PC-3 (cell line): ENCODE measurements at regions not wholly inside any gene's neighbourhood (a gene's known extent, or its start where the extent isn't known, plus 50 kb on each side); places are given as distances from the start of the nearest gene placed in this dataset.

Experiments
- ATAC-seq: fragments of 200-7000 bp; cut with Tn5 transposase; 2 replicates; pipeline ENCODE4 v1.9.1; 2020; ENCODE audit warnings: mild to moderate bottlenecking, moderate library complexity
- BruUV-seq: library from RNA; stranded (reverse); fragments of 400-500 nt; replicated peaks from 2 replicates; lab custom pipeline; 2021; lab: Mats Ljungman, UMichigan
- CTCF ChIA-PET: fragments of 300-600 bp; sonication (Branson Sonifier 250); formaldehyde crosslinking; loops from one replicate; lab custom pipeline; 2022; ENCODE audit warnings: antibody characterized with exemption; lab: Charles Lee
- POLR2A ChIA-PET: fragments of 300-600 bp; sonication (Branson Sonifier 250); formaldehyde crosslinking; loops from one replicate; lab custom pipeline; 2022; ENCODE audit warnings: antibody characterized with exemption; ENCODE audit not compliant: unreplicated experiment; lab: Charles Lee
- DNase-seq: peaks from one replicate; pipeline ENCODE4 v3.0.0-alpha.2; 2015
- H2AFZ ChIP-seq: fragments of 300-600 bp; sonication (generic); 2 replicates; pipeline ENCODE4 v1.6.0; 2016; ENCODE audit warnings: antibody characterized with exemption, low read length
- H3F3A ChIP-seq: fragments of 300-600 bp; sonication (generic); one replicate; pipeline ENCODE4 v1.6.0; 2017; ENCODE audit warnings: antibody characterized with exemption, low read length, control low read depth, mild to moderate bottlenecking; ENCODE audit not compliant: unreplicated experiment
- H3K27ac ChIP-seq: fragments of 300-600 bp; sonication (generic); 2 replicates; pipeline ENCODE4 v1.5.1; 2016; ENCODE audit warnings: mild to moderate bottlenecking, low read length
- H3K27me3 ChIP-seq: fragments of 300-600 bp; sonication (generic); 2 replicates; pipeline ENCODE4 v1.6.1; 2016; ENCODE audit warnings: low read length, mixed read lengths
- H3K36me3 ChIP-seq: fragments of 300-600 bp; sonication (generic); 2 replicates; pipeline ENCODE4 v1.6.1; 2016; ENCODE audit warnings: low read depth, mixed run types, low read length, mixed read lengths
- H3K4me1 ChIP-seq: fragments of 300-600 bp; sonication (generic); 2 replicates; pipeline ENCODE4 v1.5.1; 2016; ENCODE audit warnings: low read length; ENCODE audit not compliant: insufficient read depth
- H3K4me2 ChIP-seq: fragments of 300-600 bp; sonication (generic); 2 replicates; pipeline ENCODE4 v1.6.0; 2016; ENCODE audit warnings: low read length
- H3K4me3 ChIP-seq: fragments of 300-600 bp; sonication (generic); 2 replicates; pipeline ENCODE4 v1.5.1; 2016; ENCODE audit warnings: mild to moderate bottlenecking, low read length, mixed read lengths
- H3K79me2 ChIP-seq: fragments of 300-600 bp; sonication (generic); 2 replicates; pipeline ENCODE4 v1.6.1; 2017; ENCODE audit warnings: low read length, mixed read lengths
- H3K9ac ChIP-seq: fragments of 300-600 bp; sonication (generic); 2 replicates; pipeline ENCODE4 v1.6.0; 2016; ENCODE audit warnings: mild to moderate bottlenecking, low read length
- H3K9me2 ChIP-seq: fragments of 300-600 bp; sonication (generic); replicated peaks from 2 replicates; pipeline ENCODE4 v1.6.1; 2016; ENCODE audit warnings: mixed run types, low read length, mixed read lengths
- H3K9me3 ChIP-seq: fragments of 300-600 bp; sonication (generic); 2 replicates; pipeline ENCODE4 v1.6.1; 2016; ENCODE audit warnings: low read length, mixed read lengths
- H4K20me1 ChIP-seq: fragments of 300-600 bp; sonication (generic); 2 replicates; pipeline ENCODE4 v1.6.1; 2016; ENCODE audit warnings: low read length, mixed read lengths
- CTCF ChIP-seq: fragments of 300-600 bp; sonication (generic); conservative IDR thresholded peaks from 2 replicates; pipeline ENCODE4 v1.5.1; 2017; ENCODE audit warnings: antibody characterized with exemption, low read depth, mild to moderate bottlenecking, low read length
- EZH2 ChIP-seq: fragments of 300-600 bp; sonication (generic); IDR thresholded peaks from one replicate; pipeline ENCODE4 v1.6.1; 2017; ENCODE audit warnings: antibody characterized with exemption, mild to moderate bottlenecking, low read length; ENCODE audit not compliant: unreplicated experiment
- EZH2phosphoT487 ChIP-seq: fragments of 300-600 bp; sonication (generic); IDR thresholded peaks from 2 replicates; pipeline ENCODE4 v1.6.1; 2018; ENCODE audit warnings: mild to moderate bottlenecking, antibody characterized with exemption, low read length, borderline replicate concordance
- intact Hi-C: fragments of 100-400 bp; cut with micrococcal nuclease; formaldehyde crosslinking; loops from 2 replicates; pipeline ENCODE4 v1.9.0; 2023

- no peaks in the 10 kb centered on the region for H4K20me1 ChIP-seq
- POLR2A ChIA-PET, result no interaction called here
- no peak for TF ChIP-seq EZH2phosphoT487
- TF ChIP-seq EZH2, result no peak
- no peak for TF ChIP-seq CTCF
- H2AFZ ChIP-seq, result no peak overlapping the region
- ATAC-seq (no peak), DNase-seq (no peak)
- no peaks in the 10 kb centered on the region for H3F3A ChIP-seq
- BruUV-seq, result no TSS peak
- no peaks in the 10 kb centered on the region for H3K36me3 ChIP-seq
- no peak overlapping the region for H3K27ac ChIP-seq
- H3K4me1 ChIP-seq, result no peaks in the 10 kb centered on the region
- intact Hi-C loops, result no loop called here
- no peaks in the 10 kb centered on the region for H3K9me2 ChIP-seq
- CTCF ChIA-PET, result no interaction called here
- no peaks in the 10 kb centered on the region for H3K27me3 ChIP-seq
- H3K9ac ChIP-seq, result no peak overlapping the region
- H3K4me2 ChIP-seq, result no peak overlapping the region
- no peak overlapping the region for H3K4me3 ChIP-seq
- no peaks in the 10 kb centered on the region for H3K79me2 ChIP-seq
- H3K9me3 ChIP-seq, result no peaks in the 10 kb centered on the region
These were observed 117.1 kb downstream of the ANAPC4 start for GRCh38 chr4:25494166-25494565.

- no peak for TF ChIP-seq CTCF
- no peak for TF ChIP-seq EZH2
- no peak for TF ChIP-seq EZH2phosphoT487
- no peak overlapping the region for H3K4me3 ChIP-seq
- H3F3A ChIP-seq, result no peaks in the 10 kb centered on the region
- no peak overlapping the region for H3K9ac ChIP-seq
- BruUV-seq, result no TSS peak
- no peaks in the 10 kb centered on the region for H3K9me3 ChIP-seq
- CTCF ChIA-PET, result interaction anchor here (0.6 kb wide), 1 partner anchor 168 kb away, joined by 6 read pairs; no protein-coding TSS in a partner anchor
- H3K79me2 ChIP-seq, result no peaks in the 10 kb centered on the region
- intact Hi-C loops, result no loop called here
- POLR2A ChIA-PET, result no interaction called here
- H2AFZ ChIP-seq, result no peak overlapping the region
- H3K27ac ChIP-seq, result no peak overlapping the region
- no peaks in the 10 kb centered on the region for H4K20me1 ChIP-seq
- no peaks in the 10 kb centered on the region for H3K27me3 ChIP-seq
- no peaks in the 10 kb centered on the region for H3K9me2 ChIP-seq
- ATAC-seq (no peak; the same call in 1 of the 2 replicates), DNase-seq (no peak)
- H3K4me1 ChIP-seq, result no peaks in the 10 kb centered on the region
- no peaks in the 10 kb centered on the region for H3K36me3 ChIP-seq
- no peak overlapping the region for H3K4me2 ChIP-seq
These were observed 123.7 kb downstream of the ANAPC4 start for GRCh38 chr4:25500626-25501316.

GRCh38 chr4:25502115-25502514 is 125.1 kb downstream of the ANAPC4 start:
- Histone ChIP-seq H3K27me3 (no peaks in the 10 kb centered on the region), H3K9me3 (no peaks in the 10 kb centered on the region), H3K79me2 (no peaks in the 10 kb centered on the region), H3F3A (no peaks in the 10 kb centered on the region), H3K9me2 (no peaks in the 10 kb centered on the region), H3K9ac (no peak overlapping the region), H3K27ac (no peak overlapping the region), H3K4me3 (no peak overlapping the region), H3K4me1 (no peaks in the 10 kb centered on the region), H2AFZ (no peak overlapping the region), H4K20me1 (no peaks in the 10 kb centered on the region), H3K36me3 (no peaks in the 10 kb centered on the region), H3K4me2 (no peak overlapping the region)
- no peak for TF ChIP-seq EZH2
- no peak for TF ChIP-seq EZH2phosphoT487
- TF ChIP-seq CTCF, result no peak
- DNase-seq (no peak), ATAC-seq (no peak)
- POLR2A ChIA-PET, result no interaction called here
- intact Hi-C loops, result no loop called here
- no TSS peak for BruUV-seq
- CTCF ChIA-PET, result no interaction called here
